ENCODE measurements at regions not wholly inside any gene's neighbourhood (a gene's known extent, or its start where the extent isn't known, plus 50 kb on each side); places are given as distances from the start of the nearest gene placed in this dataset.

- no peak for TF ChIP-seq POLR2AphosphoS5 (IDR thresholded peaks at IDR 0.05; ENCODE audit: low read depth, low read length)
- TF ChIP-seq, protein P1, sequence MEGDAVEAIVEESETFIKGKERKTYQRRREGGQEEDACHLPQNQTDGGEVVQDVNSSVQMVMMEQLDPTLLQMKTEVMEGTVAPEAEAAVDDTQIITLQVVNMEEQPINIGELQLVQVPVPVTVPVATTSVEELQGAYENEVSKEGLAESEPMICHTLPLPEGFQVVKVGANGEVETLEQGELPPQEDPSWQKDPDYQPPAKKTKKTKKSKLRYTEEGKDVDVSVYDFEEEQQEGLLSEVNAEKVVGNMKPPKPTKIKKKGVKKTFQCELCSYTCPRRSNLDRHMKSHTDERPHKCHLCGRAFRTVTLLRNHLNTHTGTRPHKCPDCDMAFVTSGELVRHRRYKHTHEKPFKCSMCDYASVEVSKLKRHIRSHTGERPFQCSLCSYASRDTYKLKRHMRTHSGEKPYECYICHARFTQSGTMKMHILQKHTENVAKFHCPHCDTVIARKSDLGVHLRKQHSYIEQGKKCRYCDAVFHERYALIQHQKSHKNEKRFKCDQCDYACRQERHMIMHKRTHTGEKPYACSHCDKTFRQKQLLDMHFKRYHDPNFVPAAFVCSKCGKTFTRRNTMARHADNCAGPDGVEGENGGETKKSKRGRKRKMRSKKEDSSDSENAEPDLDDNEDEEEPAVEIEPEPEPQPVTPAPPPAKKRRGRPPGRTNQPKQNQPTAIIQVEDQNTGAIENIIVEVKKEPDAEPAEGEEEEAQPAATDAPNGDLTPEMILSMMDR (IDR thresholded peaks at IDR 0.05): no peak
These were observed 219.9 kb upstream of the CIBAR2 start for GRCh38 chr16:85332175-85332574.
